H4 (cell line): ENCODE measurements at regions not wholly inside any gene's neighbourhood (a gene's known extent, or its start where the extent isn't known, plus 50 kb on each side); places are given as distances from the start of the nearest gene placed in this dataset.
"Not testable (repeated sequence)": the region's sequence is repeated elsewhere in the genome, so short reads cannot be mapped to it uniquely, and the experiment has no call there.

ENCODE experiments used
- DNase-seq: peaks from one replicate; pipeline ENCODE4 v3.0.0-alpha.2; 2015; ENCODE audit warnings: low spot score

GRCh38 chr16:77064037-77064436 lies 127.0 kb upstream of the MON1B start:
- DNase-seq: no peak

- no peak for DNase-seq
Measured at GRCh38 chr16:77066896-77067496, 124.0 kb upstream of the MON1B start.

GRCh38 chr16:77067900-77068299 lies 123.1 kb upstream of the MON1B start:
- DNase-seq: no peak

GRCh38 chr16:77068402-77068801 lies 122.6 kb upstream of the MON1B start:
- no peak for DNase-seq

GRCh38 chr16:77069929-77070328 lies 121.1 kb upstream of the MON1B start:
- DNase-seq: no peak

- no peak for DNase-seq
Measured at GRCh38 chr16:77070683-77071082, 120.3 kb upstream of the MON1B start.

GRCh38 chr16:77076839-77077238 lies 114.2 kb upstream of the MON1B start:
- DNase-seq: no peak

- DNase-seq: no peak
Measured at GRCh38 chr16:77077256-77077922, 113.6 kb upstream of the MON1B start.

GRCh38 chr16:77085981-77086380 lies 105.0 kb upstream of the MON1B start:
- DNase-seq: no peak

GRCh38 chr16:77090062-77090461 lies 100.9 kb upstream of the MON1B start:
- peak; percentile 19 for DNase-seq

- DNase-seq: no peak
Measured at GRCh38 chr16:77093309-77093708, 97.7 kb upstream of the MON1B start.

- DNase-seq: no peak
Measured at GRCh38 chr16:77093999-77094398, 97.0 kb upstream of the MON1B start.

GRCh38 chr16:77111056-77111565 lies 79.9 kb upstream of the MON1B start:
- DNase-seq: no peak

- DNase-seq: no peak
Measured at GRCh38 chr16:77112746-77113145, 78.2 kb upstream of the MON1B start.

- DNase-seq: no peak
Measured at GRCh38 chr16:77113835-77114234, 77.2 kb upstream of the MON1B start.

- DNase-seq: not testable (repeated sequence)
Measured at GRCh38 chr16:77114361-77114760, 76.6 kb upstream of the MON1B start.

- DNase-seq: no peak
Measured at GRCh38 chr16:77116856-77117255, 74.1 kb upstream of the MON1B start.

GRCh38 chr16:77117707-77118106 lies 73.3 kb upstream of the MON1B start:
- peak; percentile 25 for DNase-seq

- DNase-seq: no peak
Measured at GRCh38 chr16:77131398-77131797, 59.6 kb upstream of the MON1B start.

GRCh38 chr16:77132051-77132618 lies 58.9 kb upstream of the MON1B start:
- DNase-seq: no peak

- no peak for DNase-seq
Measured at GRCh38 chr16:77133706-77134105, 57.3 kb upstream of the MON1B start.

GRCh38 chr16:77137045-77137444 lies 53.9 kb upstream of the MON1B start:
- no peak for DNase-seq
